Left lung (tissue), 4 donors: ENCODE measurements at regions not wholly inside any gene's neighbourhood (a gene's known extent, or its start where the extent isn't known, plus 50 kb on each side); places are given as distances from the start of the nearest gene placed in this dataset.

Source experiments
- ATAC-seq: fragments of 200-7000 bp; cut with Tn5 transposase; one replicate; pipeline ENCODE4 v1.9.1; 2020; ENCODE audit warnings: moderate library complexity
- DNase-seq, 4 donors: peaks; one replicate each; pipeline ENCODE4 v3.0.0-alpha.2; 2013 to 2020
- H3K27ac ChIP-seq, 2 donors: fragments of 200-600 bp; sonication (generic) in 1 of 2; one replicate each; pipeline versions ENCODE4 v1.5.0 to v1.8.0; 2020 to 2021
- H3K27me3 ChIP-seq, 2 donors: fragments of 200-600 bp; sonication (generic) in 1 of 2; one replicate each; pipeline versions ENCODE4 v1.5.0 to v1.8.0; 2020 to 2021
- H3K36me3 ChIP-seq, 2 donors: fragments of 200-600 bp; sonication (generic) in 1 of 2; one replicate each; pipeline versions ENCODE4 v1.5.0 to v1.8.0; 2020 to 2021
- H3K4me1 ChIP-seq, 2 donors: fragments of 200-600 bp; one replicate each; pipeline ENCODE4 v1.8.0; 2021
- H3K4me3 ChIP-seq, 2 donors: fragments of 200-600 bp; sonication (generic) in 1 of 2; one replicate each; pipeline versions ENCODE4 v1.5.0 to v1.8.0; 2020 to 2021; ENCODE audit warnings: mild to moderate bottlenecking in 1 of 2
- H3K9me3 ChIP-seq, 2 donors: fragments of 200-600 bp; sonication (generic) in 1 of 2; one replicate each; pipeline versions ENCODE4 v1.5.0 to v1.8.0; 2020 to 2021
- intact Hi-C, 2 donors: fragments of 100-400 bp; cut with DNase I; formaldehyde crosslinking; loops; one replicate each; pipeline versions ENCODE4 v1.11.2 to v1.14.2; 2022
- TF ChIP-seq, protein P1 (sequence below), 2 donors: fragments of 200-600 bp; sonication (generic) in 1 of 2; IDR thresholded peaks; one replicate each; pipeline versions ENCODE4 v1.5.0 to v1.8.0; 2021; ENCODE audit warnings: antibody characterized with exemption in 2 of 2
- donor health status: DM: no; HTN: yes; CAD: no.
- donor health status: DM: no; HTN: no; CAD: no.

DNA sequence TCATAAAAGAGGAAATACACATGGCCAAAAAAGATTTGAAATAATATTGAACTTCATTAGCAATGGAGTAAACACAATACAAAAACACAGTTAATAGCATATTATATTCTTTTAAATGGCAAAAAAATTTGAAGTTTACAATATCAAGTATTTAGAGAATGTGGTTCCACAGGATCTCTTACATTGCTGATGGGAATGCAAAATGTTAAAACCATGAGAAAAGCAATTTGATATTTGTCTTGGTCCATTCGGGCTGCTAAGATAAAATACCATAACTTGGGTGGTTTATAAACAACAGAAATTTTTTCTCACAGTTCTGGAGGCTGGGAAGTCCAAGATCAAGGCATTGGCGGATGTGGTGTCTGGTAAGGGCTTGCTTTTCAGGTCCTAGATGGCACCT is 154.0 kb upstream of the PLN start:
- no peak overlapping the region for H3K27ac ChIP-seq
- no peaks in the 10 kb centered on the region for H3K27me3 ChIP-seq
- TF ChIP-seq, protein P1, sequence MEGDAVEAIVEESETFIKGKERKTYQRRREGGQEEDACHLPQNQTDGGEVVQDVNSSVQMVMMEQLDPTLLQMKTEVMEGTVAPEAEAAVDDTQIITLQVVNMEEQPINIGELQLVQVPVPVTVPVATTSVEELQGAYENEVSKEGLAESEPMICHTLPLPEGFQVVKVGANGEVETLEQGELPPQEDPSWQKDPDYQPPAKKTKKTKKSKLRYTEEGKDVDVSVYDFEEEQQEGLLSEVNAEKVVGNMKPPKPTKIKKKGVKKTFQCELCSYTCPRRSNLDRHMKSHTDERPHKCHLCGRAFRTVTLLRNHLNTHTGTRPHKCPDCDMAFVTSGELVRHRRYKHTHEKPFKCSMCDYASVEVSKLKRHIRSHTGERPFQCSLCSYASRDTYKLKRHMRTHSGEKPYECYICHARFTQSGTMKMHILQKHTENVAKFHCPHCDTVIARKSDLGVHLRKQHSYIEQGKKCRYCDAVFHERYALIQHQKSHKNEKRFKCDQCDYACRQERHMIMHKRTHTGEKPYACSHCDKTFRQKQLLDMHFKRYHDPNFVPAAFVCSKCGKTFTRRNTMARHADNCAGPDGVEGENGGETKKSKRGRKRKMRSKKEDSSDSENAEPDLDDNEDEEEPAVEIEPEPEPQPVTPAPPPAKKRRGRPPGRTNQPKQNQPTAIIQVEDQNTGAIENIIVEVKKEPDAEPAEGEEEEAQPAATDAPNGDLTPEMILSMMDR (IDR thresholded peaks at IDR 0.05), result no peak
- H3K4me3 ChIP-seq, result no peak overlapping the region
- no peaks in the 10 kb centered on the region for H3K36me3 ChIP-seq
- intact Hi-C loops, result no loop called here
- no peak for ATAC-seq
- DNase-seq, result no peak
- H3K9me3 ChIP-seq, result no peaks in the 10 kb centered on the region
- no peaks in the 10 kb centered on the region for H3K4me1 ChIP-seq

GRCh38 chr6:118396969-118397368 is 151.1 kb upstream of the PLN start:
- TF ChIP-seq, protein P1 (IDR thresholded peaks at IDR 0.05), result no peak
- ATAC-seq (no peak), DNase-seq (no peak)
- no peaks in the 10 kb centered on the region for H3K9me3 ChIP-seq
- intact Hi-C loops, result no loop called here
- no peak overlapping the region for H3K27ac ChIP-seq
- H3K4me1 ChIP-seq, result no peaks in the 10 kb centered on the region
- H3K4me3 ChIP-seq, result no peak overlapping the region
- H3K36me3 ChIP-seq, result no peaks in the 10 kb centered on the region
- H3K27me3 ChIP-seq, result no peaks in the 10 kb centered on the region

GRCh38 chr6:118397671-118398465 is 150.2 kb upstream of the PLN start:
- no peaks in the 10 kb centered on the region for H3K4me1 ChIP-seq
- H3K4me3 ChIP-seq, result no peak overlapping the region
- intact Hi-C loops, result no loop called here
- TF ChIP-seq, protein P1 (IDR thresholded peaks at IDR 0.05), result no peak
- H3K27me3 ChIP-seq, result no peaks in the 10 kb centered on the region
- no peak overlapping the region for H3K27ac ChIP-seq
- H3K9me3 ChIP-seq, result no peaks in the 10 kb centered on the region
- DNase-seq, result no peak
- no peak for ATAC-seq
- H3K36me3 ChIP-seq, result no peaks in the 10 kb centered on the region

DNA sequence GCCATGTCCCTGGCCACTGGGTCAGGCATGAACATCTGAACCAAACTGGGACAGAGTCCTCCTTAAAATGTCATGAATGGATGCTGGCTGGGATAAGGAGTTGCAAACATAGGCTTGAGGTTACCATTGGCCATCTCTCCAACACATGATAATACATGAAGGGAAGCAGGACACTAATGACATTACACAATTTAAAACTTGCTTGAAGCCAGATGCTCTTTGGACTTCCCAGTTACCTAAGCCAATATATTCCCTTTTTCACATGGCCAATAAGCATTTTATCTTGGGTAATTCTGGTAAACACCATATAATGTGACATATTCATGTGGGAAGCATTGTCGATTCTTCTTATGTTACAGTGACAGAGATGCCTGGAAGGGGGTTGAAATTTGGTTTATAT is 148.0 kb upstream of the PLN start:
- TF ChIP-seq, protein P1 (IDR thresholded peaks at IDR 0.05), result no peak
- no peak overlapping the region for H3K27ac ChIP-seq
- no peaks in the 10 kb centered on the region for H3K9me3 ChIP-seq
- intact Hi-C loops, result no loop called here
- DNase-seq (no peak), ATAC-seq (no peak)
- no peak overlapping the region for H3K4me3 ChIP-seq
- no peaks in the 10 kb centered on the region for H3K36me3 ChIP-seq
- no peaks in the 10 kb centered on the region for H3K27me3 ChIP-seq
- H3K4me1 ChIP-seq, result no peaks in the 10 kb centered on the region

- H3K27ac ChIP-seq, result no peak overlapping the region
- TF ChIP-seq, protein P1 (IDR thresholded peaks at IDR 0.05), result no peak
- H3K4me1 ChIP-seq, result no peaks in the 10 kb centered on the region
- DNase-seq, result no peak
- intact Hi-C loops, result no loop called here
- no peaks in the 10 kb centered on the region for H3K9me3 ChIP-seq
- ATAC-seq, result no peak
- no peak overlapping the region for H3K4me3 ChIP-seq
- no peaks in the 10 kb centered on the region for H3K27me3 ChIP-seq
- no peaks in the 10 kb centered on the region for H3K36me3 ChIP-seq
Observed at GRCh38 chr6:118400582-118400981, 147.5 kb upstream of the PLN start.
